GM12892 (cell line): ENCODE measurements at regions not wholly inside any gene's neighbourhood (a gene's known extent, or its start where the extent isn't known, plus 50 kb on each side); places are given as distances from the start of the nearest gene placed in this dataset.

Source experiments
- POLR2A ChIP-seq: IDR thresholded peaks from 2 replicates; pipeline ENCODE4 v1.6.1; 2011; ENCODE audit warnings: low read depth, low read length, control low read depth
- POLR2AphosphoS5 ChIP-seq: IDR thresholded peaks from 2 replicates; pipeline ENCODE4 v1.6.1; 2011; ENCODE audit warnings: low read depth, low read length, control low read depth
- TAF1 ChIP-seq: IDR thresholded peaks from 2 replicates; pipeline ENCODE4 v1.6.1; 2011; ENCODE audit warnings: low read depth, mild to moderate bottlenecking, control low read depth, low read length, borderline replicate concordance

- TF ChIP-seq POLR2A: no peak
- no peak for TF ChIP-seq POLR2AphosphoS5
- TF ChIP-seq TAF1: no peak
These were observed 348.3 kb downstream of the CDH26 start for GRCh38 chr20:60306551-60306950.
